Suprapubic skin (tissue), 4 donors: ENCODE measurements at regions not wholly inside any gene's neighbourhood (a gene's known extent, or its start where the extent isn't known, plus 50 kb on each side); places are given as distances from the start of the nearest gene placed in this dataset.

Source experiments
- CTCF ChIP-seq, 2 donors: fragments of 200-600 bp in 1 of 2; fragments of 450-650 bp in 1 of 2; sonication (generic) in 1 of 2; IDR thresholded peaks; one replicate each; pipeline ENCODE4 v1.5.1; 2016 to 2019; ENCODE audit warnings: antibody characterized with exemption in 2 of 2, mild to moderate bottlenecking in 1 of 2, moderate library complexity in 1 of 2
- POLR2A ChIP-seq, 2 donors: fragments of 450-650 bp; IDR thresholded peaks; one replicate each; pipeline ENCODE4 v1.6.1; 2017; ENCODE audit warnings: antibody characterized with exemption in 2 of 2, mild to moderate bottlenecking in 2 of 2, moderate library complexity in 2 of 2
- POLR2AphosphoS5 ChIP-seq, 3 donors: sonication (generic); formaldehyde crosslinking; IDR thresholded peaks; one replicate each; pipeline ENCODE4 v1.6.1; 2017; ENCODE audit warnings: antibody characterized with exemption in 3 of 3

- TF ChIP-seq CTCF (IDR thresholded peaks at IDR 0.05) = no peak
- TF ChIP-seq POLR2A (IDR thresholded peaks at IDR 0.05) = no peak
- TF ChIP-seq POLR2AphosphoS5 (IDR thresholded peaks at IDR 0.05) = no peak
These were observed 883.3 kb upstream of the CNTN5 start for GRCh38 chr11:98137437-98137836.
